CD4-positive, alpha-beta memory T cell (primary cell): ENCODE measurements at regions not wholly inside any gene's neighbourhood (a gene's known extent, or its start where the extent isn't known, plus 50 kb on each side); places are given as distances from the start of the nearest gene placed in this dataset.
"Not testable (repeated sequence)": the region's sequence is repeated elsewhere in the genome, so short reads cannot be mapped to it uniquely, and the experiment has no call there.

Experiments
- CTCF ChIA-PET: fragments of 350-600 bp; sonication (Branson Sonifier 250); formaldehyde crosslinking; loops from one replicate; lab custom pipeline; 2021; ENCODE audit warnings: inconsistent platforms; ENCODE audit not compliant: partially characterized antibody; lab: Charles Lee
- POLR2A ChIA-PET: fragments of 350-600 bp; sonication (Branson Sonifier 250); formaldehyde crosslinking; loops from one replicate; lab custom pipeline; 2021; ENCODE audit not compliant: partially characterized antibody; lab: Charles Lee
- DNase-seq, 5 donors: peaks; one replicate each; pipeline versions ENCODE4 v3.0.0 to v3.0.0-alpha.2; 2020 to 2022; ENCODE audit warnings: mixed read lengths in 1 of 5
- H3K27ac ChIP-seq: one replicate; pipeline ENCODE4 v1.7.0; 2013; ENCODE audit warnings: low read depth, low read length
- H3K27me3 ChIP-seq: 2 replicates; pipeline ENCODE4 v1.7.0; 2013; ENCODE audit warnings: mild to moderate bottlenecking, low read length, moderate library complexity; ENCODE audit not compliant: insufficient read depth
- H3K36me3 ChIP-seq: 2 replicates; pipeline ENCODE4 v1.7.0; 2013; ENCODE audit warnings: mild to moderate bottlenecking, low read length, moderate library complexity; ENCODE audit not compliant: insufficient read depth
- H3K4me1 ChIP-seq: 2 replicates; pipeline ENCODE4 v1.7.0; 2013; ENCODE audit warnings: mild to moderate bottlenecking, low read length, moderate library complexity; ENCODE audit not compliant: insufficient read depth
- H3K4me3 ChIP-seq, 2 donors: one replicate each; pipeline ENCODE4 v1.7.0; 2013; ENCODE audit warnings: low read length in 2 of 2, mild to moderate bottlenecking in 1 of 2
- H3K9me3 ChIP-seq, 2 donors: one replicate each; pipeline ENCODE4 v1.7.0; 2013; ENCODE audit warnings: low read length in 2 of 2, control low read depth in 1 of 2; ENCODE audit not compliant: control insufficient read depth in 1 of 2
- H3K27ac Mint-ChIP-seq, 7 donors: one replicate each; pipeline ENCODE4 v1.8.0; 2020 to 2021; ENCODE audit warnings: mixed read lengths in 7 of 7, mild to moderate bottlenecking in 6 of 7, inconsistent platforms in 3 of 7, moderate library complexity in 3 of 7
- H3K27me3 Mint-ChIP-seq, 2 donors: one replicate each; pipeline ENCODE4 v1.8.0; 2020 to 2021; ENCODE audit warnings: mixed read lengths in 2 of 2
- H3K36me3 Mint-ChIP-seq, 2 donors: one replicate each; pipeline ENCODE4 v1.8.0; 2020 to 2021; ENCODE audit warnings: mixed read lengths in 2 of 2, inconsistent platforms in 1 of 2, mild to moderate bottlenecking in 1 of 2
- H3K4me1 Mint-ChIP-seq, 4 donors: one replicate each; pipeline ENCODE4 v1.8.0; 2020 to 2021; ENCODE audit warnings: mixed read lengths in 4 of 4, mild to moderate bottlenecking in 1 of 4
- H3K4me3 Mint-ChIP-seq, 8 donors: one replicate each; pipeline ENCODE4 v1.8.0; 2020 to 2021; ENCODE audit warnings: mixed read lengths in 8 of 8, mild to moderate bottlenecking in 7 of 8, moderate library complexity in 6 of 8, inconsistent platforms in 3 of 8
- H3K9me3 Mint-ChIP-seq, 8 donors: one replicate each; pipeline ENCODE4 v1.8.0; 2020 to 2021; ENCODE audit warnings: mixed read lengths in 8 of 8, mild to moderate bottlenecking in 5 of 8, inconsistent platforms in 3 of 8, moderate library complexity in 1 of 8
- intact Hi-C: fragments of 100-400 bp; cut with micrococcal nuclease; formaldehyde crosslinking; loops from one replicate; pipeline ENCODE4 v1.15.1; 2023

DNA sequence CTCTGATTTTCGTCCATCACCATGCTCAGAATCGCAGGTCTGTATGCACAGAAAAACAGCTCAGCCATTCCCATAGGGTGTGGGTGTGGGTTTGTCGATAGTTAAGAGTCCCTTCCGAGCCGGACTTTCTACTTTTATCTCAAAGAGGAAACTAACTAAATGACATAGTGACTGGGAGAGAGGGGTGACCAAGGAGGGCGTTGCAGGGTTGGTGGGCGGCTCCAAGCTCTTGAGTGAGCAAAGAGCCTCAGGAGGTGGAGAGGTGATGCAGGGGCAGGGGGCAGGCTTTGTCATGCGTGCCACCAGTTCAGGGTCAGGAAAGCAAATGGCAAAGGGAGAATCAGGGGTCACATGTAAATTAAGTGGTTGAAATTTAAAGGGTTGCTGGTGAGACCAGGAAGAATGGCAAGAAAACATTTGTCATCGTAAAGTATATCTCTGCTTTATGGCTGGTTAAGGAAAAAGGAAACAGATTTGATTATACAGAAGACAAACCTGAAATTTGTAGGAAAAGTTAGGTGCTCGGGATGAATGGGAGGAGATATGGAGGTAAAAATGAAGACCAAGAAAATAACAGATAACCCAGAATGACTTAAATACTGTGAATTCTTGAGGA lies 249.0 kb downstream of the SETD4 start:
- ChIA-PET POLR2A (no interaction called here), CTCF (no interaction called here)
- H3K36me3 Mint-ChIP-seq: no peaks in the 10 kb centered on the region
- DNase-seq: no peak
- intact Hi-C loops: no loop called here
- H3K9me3 Mint-ChIP-seq: no peaks in the 10 kb centered on the region
- H3K4me3 Mint-ChIP-seq: no peak overlapping the region
- H3K27me3 ChIP-seq: no peaks in the 10 kb centered on the region
- no peaks in the 10 kb centered on the region for H3K9me3 ChIP-seq
- no peak overlapping the region for H3K27ac ChIP-seq
- H3K4me3 ChIP-seq: no peak overlapping the region
- H3K36me3 ChIP-seq: no peaks in the 10 kb centered on the region
- H3K4me1 Mint-ChIP-seq: no peaks in the 10 kb centered on the region
- peaks cover 3 to 5% of the 10 kb centered on the region in 2 donors for H3K27me3 Mint-ChIP-seq
- no peak overlapping the region for H3K27ac Mint-ChIP-seq
- no peaks in the 10 kb centered on the region for H3K4me1 ChIP-seq

- no peaks in the 10 kb centered on the region for H3K4me1 ChIP-seq
- no peaks in the 10 kb centered on the region for H3K4me1 Mint-ChIP-seq
- intact Hi-C loops: no loop called here
- H3K36me3 Mint-ChIP-seq: no peaks in the 10 kb centered on the region
- no peaks in the 10 kb centered on the region for H3K9me3 Mint-ChIP-seq
- H3K27me3 ChIP-seq: no peaks in the 10 kb centered on the region
- ChIA-PET CTCF (no interaction called here), POLR2A (no interaction called here)
- H3K27ac ChIP-seq: no peak overlapping the region
- peak overlapping the region in 1 of 7 donors; percentile 20 for H3K27ac Mint-ChIP-seq
- H3K9me3 ChIP-seq: no peaks in the 10 kb centered on the region
- no peaks in the 10 kb centered on the region for H3K36me3 ChIP-seq
- H3K4me3 ChIP-seq: no peak overlapping the region
- no peak overlapping the region for H3K4me3 Mint-ChIP-seq
- no peak for DNase-seq
- peaks cover 3 to 6% of the 10 kb centered on the region in 2 donors for H3K27me3 Mint-ChIP-seq
Measured at GRCh38 chr21:35810431-35810970, 249.8 kb downstream of the SETD4 start.

- intact Hi-C loops: no loop called here
- ChIA-PET POLR2A (no interaction called here), CTCF (no interaction called here)
- peaks cover 0 to 4% (median 0%) of the 10 kb centered on the region in 8 donors for H3K9me3 Mint-ChIP-seq
- no peaks in the 10 kb centered on the region for H3K36me3 Mint-ChIP-seq
- H3K4me1 Mint-ChIP-seq: no peaks in the 10 kb centered on the region
- Histone ChIP-seq H3K9me3 (no peaks in the 10 kb centered on the region), H3K27me3 (no peaks in the 10 kb centered on the region), H3K36me3 (no peaks in the 10 kb centered on the region), H3K4me1 (no peaks in the 10 kb centered on the region), H3K4me3 (no peak overlapping the region), H3K27ac (no peak overlapping the region)
- H3K4me3 Mint-ChIP-seq: no peak overlapping the region
- no peak overlapping the region for H3K27ac Mint-ChIP-seq
- H3K27me3 Mint-ChIP-seq: peaks cover 2 to 37% of the 10 kb centered on the region in 2 donors
- no peak for DNase-seq
Measured at GRCh38 chr21:35801391-35801790, 258.9 kb downstream of the SETD4 start.

GRCh38 chr21:35800796-35801385 lies 259.4 kb downstream of the SETD4 start:
- intact Hi-C loops, H3K27ac ChIP-seq, H3K4me3 Mint-ChIP-seq, POLR2A ChIA-PET, H3K36me3 Mint-ChIP-seq, H3K4me3 ChIP-seq, H3K4me1 ChIP-seq, CTCF ChIA-PET, H3K9me3 Mint-ChIP-seq, H3K4me1 Mint-ChIP-seq, H3K9me3 ChIP-seq, DNase-seq, H3K36me3 ChIP-seq, H3K27ac Mint-ChIP-seq, H3K27me3 ChIP-seq: not testable (repeated sequence)
- H3K27me3 Mint-ChIP-seq: peaks cover 2 to 38% of the 10 kb centered on the region in 2 donors

- H3K4me1 ChIP-seq: no peaks in the 10 kb centered on the region
- DNase-seq: no peak
- no peak overlapping the region for H3K4me3 ChIP-seq
- POLR2A ChIA-PET: no interaction called here
- no peak overlapping the region for H3K27ac ChIP-seq
- peaks cover 0 to 16% of the 10 kb centered on the region in 2 donors for H3K27me3 Mint-ChIP-seq
- H3K36me3 ChIP-seq: no peaks in the 10 kb centered on the region
- intact Hi-C loops: no loop called here
- no peaks in the 10 kb centered on the region for H3K9me3 ChIP-seq
- H3K4me3 Mint-ChIP-seq: no peak overlapping the region
- H3K27ac Mint-ChIP-seq: no peak overlapping the region
- peaks cover 0 to 6% (median 0%) of the 10 kb centered on the region in 8 donors for H3K9me3 Mint-ChIP-seq
- CTCF ChIA-PET: no interaction called here
- H3K36me3 Mint-ChIP-seq: no peaks in the 10 kb centered on the region
- H3K4me1 Mint-ChIP-seq: no peaks in the 10 kb centered on the region
- H3K27me3 ChIP-seq: no peaks in the 10 kb centered on the region
Measured at GRCh38 chr21:35796844-35797243, 263.5 kb downstream of the SETD4 start.

DNA sequence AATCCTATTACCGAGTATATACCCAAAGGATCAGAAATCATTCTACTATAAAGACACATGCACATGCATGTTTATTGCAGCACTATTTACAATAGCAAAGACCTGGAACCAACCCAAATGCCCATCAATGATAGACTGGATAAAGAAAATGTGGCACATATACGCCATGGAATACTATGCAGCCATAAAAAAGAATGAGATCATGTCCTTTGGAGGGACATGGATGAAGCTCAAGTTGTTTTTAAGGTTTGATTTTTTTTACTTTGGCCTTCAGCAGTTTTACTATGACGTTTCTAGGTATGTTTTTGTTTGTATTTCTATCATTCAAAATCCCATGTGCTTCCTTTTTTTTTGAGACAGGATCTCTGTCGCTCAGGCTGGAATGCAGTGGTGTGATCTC lies 265.8 kb downstream of the SETD4 start:
- not testable (repeated sequence) for H3K27ac ChIP-seq

GRCh38 chr21:35792569-35793305 lies 267.6 kb downstream of the SETD4 start:
- H3K27ac Mint-ChIP-seq: no peak overlapping the region
- intact Hi-C loops: no loop called here
- H3K36me3 Mint-ChIP-seq: no peaks in the 10 kb centered on the region
- no peaks in the 10 kb centered on the region for H3K27me3 ChIP-seq
- H3K9me3 ChIP-seq: no peaks in the 10 kb centered on the region
- no peaks in the 10 kb centered on the region for H3K4me1 Mint-ChIP-seq
- POLR2A ChIA-PET: no interaction called here
- H3K36me3 ChIP-seq: no peaks in the 10 kb centered on the region
- H3K4me3 Mint-ChIP-seq: no peak overlapping the region
- H3K27ac ChIP-seq: no peak overlapping the region
- no peaks in the 10 kb centered on the region for H3K4me1 ChIP-seq
- DNase-seq: no peak
- H3K4me3 ChIP-seq: no peak overlapping the region
- peaks cover 0 to 3% (median under 1%) of the 10 kb centered on the region in 8 donors for H3K9me3 Mint-ChIP-seq
- CTCF ChIA-PET: no interaction called here
- H3K27me3 Mint-ChIP-seq: peaks cover 2 to 8% of the 10 kb centered on the region in 2 donors

More for the DNA sequence above, 265.8 kb downstream of the SETD4 start:
- H3K9me3 Mint-ChIP-seq, POLR2A ChIA-PET, H3K36me3 ChIP-seq, CTCF ChIA-PET, H3K9me3 ChIP-seq, H3K4me1 Mint-ChIP-seq, H3K4me3 ChIP-seq, H3K4me3 Mint-ChIP-seq, H3K27me3 ChIP-seq, DNase-seq, H3K4me1 ChIP-seq, H3K27ac Mint-ChIP-seq, intact Hi-C loops, H3K36me3 Mint-ChIP-seq: not testable (repeated sequence)
- peaks cover 2 to 13% of the 10 kb centered on the region in 2 donors for H3K27me3 Mint-ChIP-seq
